HG02798 (cell line): ENCODE measurements at regions not wholly inside any gene's neighbourhood (a gene's known extent, or its start where the extent isn't known, plus 50 kb on each side); places are given as distances from the start of the nearest gene placed in this dataset.

Experiments used
- ATAC-seq: cut with Tn5 transposase; IDR thresholded peaks from one replicate; pipeline ENCODE4 v1.9.1; 2021; ENCODE audit warnings: mild to moderate bottlenecking; ENCODE audit not compliant: unreplicated experiment, poor library complexity

DNA sequence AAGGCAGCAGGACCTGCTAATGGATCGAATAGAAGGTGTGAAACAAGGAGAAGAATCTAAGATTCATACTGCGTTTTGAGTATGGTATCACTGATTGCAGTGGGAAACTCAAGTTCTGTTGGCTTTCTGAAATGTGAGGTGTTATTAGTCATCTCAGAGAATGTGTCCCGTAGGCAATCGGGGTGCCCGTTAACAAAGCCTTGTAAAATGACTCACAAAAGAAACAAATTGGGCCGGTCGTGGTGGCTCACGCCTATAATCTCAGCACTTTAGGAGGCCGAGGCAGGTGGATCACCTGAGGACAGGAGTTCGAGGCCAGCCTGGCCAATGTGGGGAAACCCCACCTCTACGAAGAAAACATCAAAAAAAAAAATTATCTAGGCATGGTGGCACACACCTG, 118.2 kb upstream of the C7orf33 start:
- no peak for ATAC-seq

DNA sequence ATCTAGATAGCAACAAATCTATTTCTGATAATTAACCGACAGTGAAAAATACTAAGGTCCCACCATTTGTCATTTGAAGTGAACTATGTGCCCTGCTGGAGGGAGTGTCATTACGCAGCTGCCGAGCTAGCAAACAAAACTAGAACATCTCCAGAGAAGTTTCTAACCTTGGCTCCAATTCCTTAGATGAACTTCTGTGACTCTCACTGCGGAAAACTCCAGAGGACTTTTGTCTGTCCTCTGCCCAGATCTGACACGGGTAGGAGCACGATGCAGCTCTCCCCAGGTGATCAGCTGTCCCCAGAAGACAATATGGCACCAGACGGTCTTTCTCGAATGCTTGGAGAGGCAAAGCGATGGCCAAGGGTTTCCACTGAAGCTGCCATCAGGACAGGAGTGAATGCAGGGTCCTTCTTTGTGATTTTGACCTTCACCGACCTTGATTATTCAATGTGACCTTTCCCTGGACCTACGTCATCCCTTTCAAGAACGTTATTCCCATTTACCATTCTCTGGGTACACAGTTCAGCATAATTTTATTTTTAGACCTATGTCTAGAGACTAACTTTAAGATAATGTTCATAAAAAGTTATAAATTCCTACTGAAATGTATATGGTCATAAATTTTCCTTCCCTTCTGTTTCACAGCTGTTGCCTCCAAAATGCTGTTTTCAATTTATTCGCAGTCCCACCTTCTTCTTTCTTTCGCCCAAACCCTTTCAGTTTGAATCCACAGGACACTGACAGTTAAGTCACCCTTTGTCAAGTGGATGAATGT, 116.7 kb upstream of the C7orf33 start:
- ATAC-seq = no peak

- ATAC-seq = no peak
Observed at GRCh38 chr7:148474481-148475025, 116.0 kb upstream of the C7orf33 start.

GRCh38 chr7:148478551-148478950, 112.0 kb upstream of the C7orf33 start:
- no peak for ATAC-seq

DNA sequence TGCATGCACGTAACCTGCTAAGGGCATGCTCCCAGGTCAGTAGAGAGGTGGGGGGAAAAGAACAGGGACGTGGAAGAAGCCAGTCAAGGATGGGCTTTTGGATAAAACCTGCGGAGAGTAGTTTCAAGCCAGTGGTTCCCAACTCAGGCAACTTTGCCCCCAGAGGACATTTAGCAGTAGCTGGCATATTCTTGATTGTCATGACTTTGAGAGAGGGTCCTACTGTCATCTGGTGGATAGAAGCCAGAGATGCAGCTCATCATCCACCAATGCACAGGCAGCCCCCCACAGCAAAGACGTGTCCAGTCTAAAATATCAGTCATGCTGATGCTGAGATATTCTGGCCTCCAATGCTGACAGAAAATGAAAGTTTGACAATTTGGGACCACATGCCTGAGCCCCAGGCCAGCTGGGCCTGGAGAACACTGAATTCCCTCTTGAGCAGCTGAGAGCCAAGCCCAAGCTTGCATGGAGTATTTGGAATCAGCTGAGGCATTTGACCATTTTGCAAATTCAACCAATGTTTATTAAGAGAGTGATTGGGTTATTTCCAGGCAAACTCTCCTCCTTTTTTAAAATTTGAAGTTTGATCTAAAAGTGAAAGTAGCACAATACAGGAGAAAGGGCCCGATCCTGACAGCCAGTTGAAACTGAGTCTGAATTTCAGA, 110.0 kb upstream of the C7orf33 start:
- ATAC-seq = no peak

DNA sequence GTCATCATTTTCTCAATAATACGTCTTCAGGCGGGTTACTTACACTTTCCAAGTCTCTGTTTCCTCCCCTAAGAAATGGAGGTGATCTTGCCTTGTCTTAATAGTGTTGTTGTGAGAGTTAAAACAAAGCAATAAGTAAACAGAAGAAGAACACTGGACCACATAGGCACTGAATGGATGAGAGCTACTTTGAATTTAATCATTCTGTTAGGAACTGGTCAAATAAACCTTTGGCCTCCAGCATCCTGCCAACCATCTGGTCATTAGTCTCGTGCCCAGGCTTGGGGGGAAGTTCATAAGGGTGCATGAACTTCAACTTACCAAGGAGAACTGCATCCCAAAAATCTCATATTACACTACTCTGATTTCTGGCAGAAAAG, 109.4 kb upstream of the C7orf33 start:
- ATAC-seq = no peak

- no peak for ATAC-seq
Observed at GRCh38 chr7:148481971-148482626, 108.5 kb upstream of the C7orf33 start.

- ATAC-seq = no peak
Observed at GRCh38 chr7:148483515-148484308, 106.9 kb upstream of the C7orf33 start.

DNA sequence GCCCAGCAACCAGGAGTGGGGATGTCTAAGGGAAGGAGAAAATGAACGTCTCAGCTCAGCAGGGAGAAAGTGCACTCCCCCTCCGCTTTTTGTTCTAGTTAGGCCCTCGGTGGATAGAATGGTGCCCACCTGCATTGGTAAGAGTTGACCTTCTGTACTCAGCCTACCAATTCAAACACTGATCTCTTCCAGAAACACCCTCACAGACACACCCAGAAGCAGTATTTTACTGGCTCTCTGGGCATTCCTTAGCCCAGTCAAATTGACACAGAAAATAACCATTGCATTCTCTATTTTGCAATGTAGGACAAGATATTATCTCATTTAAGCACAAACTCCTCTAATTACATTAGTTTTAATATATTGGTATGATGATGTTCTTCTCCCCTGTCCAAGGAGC, 106.1 kb upstream of the C7orf33 start:
- no peak for ATAC-seq

DNA sequence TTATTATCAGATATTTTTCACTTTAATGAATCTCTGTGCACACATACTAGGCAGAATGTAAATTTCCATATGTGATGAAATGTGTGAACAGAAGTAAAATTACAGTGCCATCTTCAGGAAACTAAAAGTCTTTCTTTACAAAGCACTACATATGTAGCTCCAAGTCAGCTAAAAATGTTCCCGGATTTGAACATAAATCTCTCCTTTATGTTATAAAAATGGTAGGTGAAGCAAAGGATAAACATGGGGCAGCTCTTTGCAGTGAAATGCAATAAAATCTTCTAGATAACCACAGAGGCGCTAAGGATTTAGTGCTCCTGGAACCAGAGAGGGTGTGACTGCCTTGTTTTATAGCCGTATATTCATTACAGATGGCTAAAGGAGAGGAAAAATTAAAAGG, 104.9 kb upstream of the C7orf33 start:
- ATAC-seq = no peak

DNA sequence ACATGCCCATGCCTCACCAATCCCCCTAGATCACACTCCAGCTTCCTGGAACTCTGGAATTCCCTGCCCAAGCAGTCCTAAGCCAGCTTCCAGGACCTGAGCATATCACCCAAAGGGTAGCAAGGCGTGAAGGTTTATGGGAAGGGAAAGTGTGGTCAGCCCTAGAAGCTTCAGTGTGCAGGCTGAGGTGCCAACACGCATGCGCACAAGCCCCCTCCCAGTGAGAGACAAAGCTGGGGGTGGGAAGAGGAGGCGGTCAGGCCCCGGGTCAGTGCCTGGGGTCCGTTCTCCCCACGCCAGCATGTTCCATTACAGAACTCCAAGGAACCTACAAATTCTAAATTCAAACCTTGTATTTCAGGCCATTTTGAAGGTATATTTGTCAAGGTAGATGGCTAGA, 103.6 kb upstream of the C7orf33 start:
- no peak for ATAC-seq

DNA sequence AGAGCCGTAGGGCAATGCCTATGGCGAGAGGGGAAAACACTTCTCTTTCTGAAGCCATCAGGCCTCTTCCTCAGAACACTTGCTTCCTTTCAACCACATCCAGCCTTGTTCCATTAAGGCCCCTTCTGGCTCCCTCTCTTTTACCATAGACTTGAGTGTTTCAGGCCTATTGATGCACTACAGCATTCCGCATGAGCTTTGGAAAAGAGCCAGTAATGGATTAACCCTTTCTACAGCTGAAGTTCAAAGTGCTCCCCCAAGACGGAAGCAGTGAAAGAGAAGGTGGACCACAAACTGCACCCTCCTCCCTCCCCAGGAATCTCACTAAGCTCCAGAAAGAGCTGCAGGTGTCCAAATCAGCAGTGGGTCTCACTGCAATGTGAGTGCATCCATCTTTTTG, 102.7 kb upstream of the C7orf33 start:
- ATAC-seq = no peak

- ATAC-seq = no peak
Observed at GRCh38 chr7:148489678-148490077, 100.9 kb upstream of the C7orf33 start.

DNA sequence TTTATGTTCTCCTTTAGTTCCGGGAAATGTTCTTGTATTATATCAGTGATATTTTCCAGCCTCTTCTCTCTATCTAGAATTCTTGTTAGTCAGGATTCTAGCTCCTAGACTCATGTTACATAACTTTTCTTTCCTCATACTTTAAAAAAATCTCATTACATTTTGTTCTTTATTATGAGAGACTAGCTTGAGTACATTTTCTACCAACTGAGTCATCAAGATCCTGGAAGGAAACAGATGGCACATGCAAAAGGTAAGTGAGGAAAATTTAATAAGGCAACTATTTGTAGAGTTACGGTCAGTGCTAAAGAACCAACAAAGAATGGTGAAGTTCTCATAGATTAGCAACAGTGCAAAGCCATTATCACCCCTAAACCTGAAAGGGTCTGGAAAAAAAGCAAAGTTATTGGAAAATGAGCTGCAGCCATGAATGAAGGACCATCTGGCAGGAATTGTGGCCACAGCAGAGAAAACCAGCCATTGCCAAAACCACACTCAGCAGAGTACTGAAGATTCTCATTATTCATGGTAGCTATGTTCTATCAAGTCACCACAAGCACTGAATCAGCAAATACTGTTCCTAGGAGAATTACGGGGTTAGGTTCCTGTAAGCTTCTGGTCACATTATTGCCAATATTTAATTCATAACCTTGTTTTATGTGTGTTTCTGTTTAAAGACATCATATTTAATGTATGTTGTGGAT, 98.3 kb upstream of the C7orf33 start:
- no peak for ATAC-seq

DNA sequence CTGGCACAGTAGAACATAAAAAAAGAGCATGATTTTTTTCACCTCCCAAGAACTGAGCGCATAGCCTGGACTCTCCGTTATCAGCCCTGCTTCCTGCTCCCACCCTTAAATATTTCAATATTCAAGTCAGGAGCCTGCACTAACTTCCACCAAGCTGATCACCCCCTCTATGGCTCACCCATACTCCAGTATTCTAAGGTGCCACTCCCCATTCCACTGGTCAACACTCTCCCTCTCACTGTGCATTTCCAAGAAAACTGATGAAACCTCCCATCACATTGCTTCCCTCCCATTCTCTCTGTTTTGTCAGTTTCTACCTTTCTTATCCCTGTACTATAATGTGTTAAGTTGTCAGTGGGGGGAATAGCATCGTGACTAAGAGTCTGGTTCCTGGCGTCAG, 95.0 kb upstream of the C7orf33 start:
- ATAC-seq = no peak

- peak; percentile 2 for ATAC-seq
Observed at GRCh38 chr7:148500978-148501377, 89.6 kb upstream of the C7orf33 start.

- no peak for ATAC-seq
Observed at GRCh38 chr7:148503900-148504487, 86.6 kb upstream of the C7orf33 start.

- no peak for ATAC-seq
Observed at GRCh38 chr7:148505645-148506375, 84.8 kb upstream of the C7orf33 start.

GRCh38 chr7:148507064-148507573, 83.4 kb upstream of the C7orf33 start:
- ATAC-seq = peak; percentile 96
